T1000 (cell line): ENCODE measurements at regions not wholly inside any gene's neighbourhood (a gene's known extent, or its start where the extent isn't known, plus 50 kb on each side); places are given as distances from the start of the nearest gene placed in this dataset.
A peak's percentile ranks its signal among the peaks of the same experiment; 100 is the strongest.

ENCODE experiments used
- DNase-seq: peaks from one replicate; lab custom pipeline; 2025; ENCODE audit warnings: mixed read lengths; lab: John Stamatoyannopoulos, UW

- no peak for DNase-seq
These were observed 53.8 kb upstream of the PSEN2 start for GRCh38 chr1:226816576-226816975.

DNA sequence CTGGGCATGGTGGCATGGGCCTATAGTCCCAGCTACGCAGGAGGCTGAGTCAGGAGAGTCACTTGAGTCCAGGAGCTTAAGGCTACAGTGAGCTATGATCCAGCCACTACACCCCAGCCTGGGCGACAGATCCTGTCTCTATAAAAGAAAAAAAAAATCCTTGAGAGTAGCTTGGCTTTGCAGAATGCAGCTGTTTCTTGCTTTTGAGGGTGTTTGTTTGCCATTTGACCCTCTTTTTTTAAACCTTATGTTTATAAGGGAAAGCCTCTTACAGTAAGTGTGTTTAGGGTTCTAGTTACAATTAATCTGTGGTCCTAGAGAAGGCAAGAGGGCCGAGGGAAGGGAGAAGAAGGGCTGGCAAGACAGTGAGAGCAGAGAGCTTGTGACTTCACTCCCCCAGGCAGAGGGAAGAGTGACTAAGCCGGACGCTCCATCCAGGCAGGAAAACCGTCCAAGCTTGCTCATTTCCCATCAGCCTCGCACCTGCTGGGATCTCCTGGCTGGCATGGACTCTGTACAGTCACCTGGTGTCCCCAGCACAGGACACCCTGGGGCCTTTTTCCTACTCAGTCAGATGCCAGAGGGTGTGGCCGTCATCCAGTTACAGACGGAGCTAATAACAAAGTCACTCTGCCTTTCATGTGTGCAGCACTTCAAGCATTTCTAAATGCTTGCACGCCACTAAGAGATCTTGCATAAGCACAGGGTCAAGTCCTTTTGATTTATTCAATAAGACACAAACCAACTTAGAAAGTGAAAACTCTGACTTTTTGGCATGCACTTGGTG, 55.5 kb upstream of the PSEN2 start:
- peak; percentile 71 for DNase-seq

- no peak for DNase-seq
These were observed 56.5 kb upstream of the PSEN2 start for GRCh38 chr1:226813671-226814591.

GRCh38 chr1:226810681-226811080, 59.7 kb upstream of the PSEN2 start:
- no peak for DNase-seq

DNA sequence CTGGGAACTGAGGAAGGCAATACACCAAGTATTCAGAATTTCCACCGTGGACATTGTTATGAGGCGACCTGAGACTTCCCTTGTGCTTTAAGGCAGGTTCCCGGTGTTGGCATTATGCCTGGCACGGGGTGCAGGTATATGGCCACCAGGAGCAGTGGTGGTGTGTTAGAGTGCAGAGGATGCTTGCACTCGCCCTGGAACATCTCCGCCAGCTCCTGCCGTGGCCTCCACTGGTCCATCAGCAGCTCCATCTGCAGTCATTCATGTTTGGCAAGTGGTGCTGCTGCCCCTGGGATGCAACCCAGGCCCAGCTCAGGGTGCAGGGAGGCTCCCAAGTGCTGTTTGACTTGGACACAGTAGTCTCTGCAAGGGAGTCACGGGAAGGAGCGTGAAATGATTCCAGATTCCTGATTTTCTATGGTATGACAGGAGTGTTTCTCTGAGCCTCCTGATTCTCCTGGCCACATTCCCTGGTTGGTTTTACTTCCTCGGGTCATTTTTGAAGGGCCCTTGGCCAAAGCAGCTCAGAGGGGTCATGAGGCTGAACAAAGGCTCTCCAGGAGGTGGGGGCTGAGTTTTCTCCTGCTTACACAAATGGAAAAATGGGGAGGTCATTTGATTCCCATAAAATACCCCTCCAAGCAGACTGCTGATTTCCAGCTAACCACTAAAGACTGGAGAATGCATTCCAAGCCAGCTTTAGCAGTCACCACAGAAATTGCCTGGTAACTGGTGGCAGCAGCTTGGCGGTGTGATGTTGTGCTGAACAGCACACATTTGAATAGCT, 60.4 kb upstream of the PSEN2 start:
- no peak for DNase-seq

DNA sequence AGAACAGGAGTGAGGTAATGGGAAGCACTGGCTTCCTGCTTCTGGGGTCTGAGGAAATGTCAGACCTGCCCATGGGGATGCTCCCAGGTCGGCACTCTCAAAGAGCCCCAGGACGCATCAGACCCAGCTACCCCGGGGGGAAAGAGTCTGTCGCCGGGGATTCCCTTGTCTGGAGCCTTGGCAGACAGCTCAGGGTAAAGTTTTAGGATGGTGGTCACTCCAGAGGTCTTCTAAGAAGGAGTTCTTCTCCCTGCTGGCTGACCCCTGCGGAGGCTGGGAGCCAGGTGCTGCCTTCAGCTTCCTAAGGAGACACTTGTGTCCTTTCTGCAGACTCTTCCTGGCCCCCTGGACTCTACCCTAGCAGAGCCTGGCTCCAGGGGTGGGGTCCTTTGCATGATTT, 61.9 kb upstream of the PSEN2 start:
- DNase-seq, result no peak

DNA sequence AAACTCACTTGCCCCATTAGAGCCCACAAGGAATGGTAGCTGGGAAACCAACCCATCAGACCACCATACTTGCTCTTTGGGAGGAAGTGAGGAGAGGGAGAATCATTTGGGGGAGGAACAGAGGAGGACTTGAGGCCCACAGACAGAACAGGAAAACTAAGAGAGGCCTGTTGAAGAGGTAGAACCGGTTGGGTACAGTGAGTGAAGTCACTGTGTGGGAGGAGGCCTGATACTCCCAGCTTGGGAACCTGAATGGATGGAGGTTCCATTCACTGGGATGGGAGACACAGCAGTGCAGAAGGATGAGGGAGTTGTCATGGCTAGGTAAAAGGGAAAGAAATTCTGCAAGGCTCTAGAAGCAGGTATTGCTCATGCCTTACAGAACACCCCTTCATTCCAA, 63.4 kb upstream of the PSEN2 start:
- no peak for DNase-seq

GRCh38 chr1:226804907-226805759, 65.3 kb upstream of the PSEN2 start:
- DNase-seq, result no peak

GRCh38 chr1:226800763-226801380, 61.8 kb upstream of the ITPKB start:
- DNase-seq, result no peak

DNA sequence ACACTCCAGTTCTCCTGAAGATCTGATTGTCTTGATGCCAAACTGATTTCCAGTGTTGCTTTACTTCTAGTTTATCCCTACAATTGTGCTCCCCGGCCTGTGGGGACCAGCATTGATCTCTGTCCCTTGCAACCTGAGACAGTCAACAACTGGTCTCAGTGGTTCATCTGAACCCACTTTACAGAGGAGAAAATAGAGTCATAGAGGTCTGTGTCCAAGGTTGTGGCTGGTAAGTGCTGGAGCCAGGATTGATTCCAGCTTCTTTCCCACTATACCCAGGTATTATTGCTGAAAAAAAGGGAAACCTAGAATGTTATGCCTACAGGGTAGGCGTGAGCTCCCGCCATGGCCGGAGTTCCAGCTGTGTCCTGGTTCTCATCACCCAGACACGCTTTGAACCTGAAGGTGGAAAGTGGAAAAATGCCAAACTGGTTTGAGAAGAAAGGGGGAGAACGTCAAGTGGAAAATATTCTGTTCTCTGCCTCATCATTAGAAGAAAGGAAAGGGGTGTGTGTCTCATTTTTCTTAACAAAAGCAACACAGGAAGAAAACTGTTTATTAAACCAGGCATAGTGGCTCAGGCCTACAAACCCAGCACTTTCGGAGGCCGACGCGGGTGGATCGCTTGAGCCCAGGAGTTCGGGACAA, 60.7 kb upstream of the ITPKB start:
- no peak for DNase-seq

DNA sequence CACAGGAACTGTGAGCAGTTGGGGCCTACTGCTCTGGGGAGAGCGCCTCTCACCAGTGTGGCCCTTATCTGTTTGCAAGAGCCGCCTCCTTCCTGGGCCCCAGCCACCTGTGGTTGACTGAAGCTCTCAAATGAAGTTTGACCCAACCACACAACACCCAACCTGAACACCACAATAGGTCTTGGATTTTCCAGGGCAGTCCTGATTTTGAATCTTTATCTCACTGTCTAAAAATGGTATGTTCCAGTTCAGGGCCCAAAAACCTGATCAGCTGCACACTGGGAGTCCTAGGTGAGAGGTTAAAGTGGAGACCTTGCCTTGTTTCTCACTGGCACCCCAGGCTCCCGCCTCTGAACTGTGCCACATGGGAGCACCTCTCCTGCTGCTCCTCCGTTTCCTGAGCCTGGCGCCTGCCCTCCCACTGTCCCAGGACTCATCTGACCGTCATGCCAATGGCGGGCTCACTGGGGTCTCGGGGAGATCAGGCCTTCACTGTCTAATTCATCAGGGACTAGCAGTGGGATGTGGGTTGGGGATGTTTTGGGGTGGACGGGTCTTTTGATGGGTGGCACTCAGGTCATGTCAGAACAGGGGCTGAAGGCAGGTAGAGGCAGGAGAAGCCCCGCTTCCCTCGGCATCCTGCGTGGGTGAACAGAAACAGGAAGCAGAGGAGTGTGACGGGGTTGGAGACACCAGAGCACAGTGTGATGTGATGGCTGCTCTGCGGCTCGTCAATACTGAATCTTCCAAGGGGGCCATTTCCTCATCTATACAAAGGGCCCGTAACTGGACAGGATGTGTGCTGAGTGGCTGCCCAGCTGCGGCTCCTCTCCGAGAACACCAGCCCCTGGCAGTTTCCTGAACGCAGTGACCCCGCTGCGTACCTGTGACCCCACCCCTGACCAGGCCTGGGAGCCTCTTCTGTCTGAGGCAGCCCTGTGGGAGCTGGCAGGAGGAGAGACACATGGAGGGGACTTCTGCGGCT, 59.6 kb upstream of the ITPKB start:
- DNase-seq, result no peak

- DNase-seq, result no peak
These were observed 58.1 kb upstream of the ITPKB start for GRCh38 chr1:226797151-226797550.

- no peak for DNase-seq
These were observed 54.7 kb upstream of the ITPKB start for GRCh38 chr1:226793620-226794276.

DNA sequence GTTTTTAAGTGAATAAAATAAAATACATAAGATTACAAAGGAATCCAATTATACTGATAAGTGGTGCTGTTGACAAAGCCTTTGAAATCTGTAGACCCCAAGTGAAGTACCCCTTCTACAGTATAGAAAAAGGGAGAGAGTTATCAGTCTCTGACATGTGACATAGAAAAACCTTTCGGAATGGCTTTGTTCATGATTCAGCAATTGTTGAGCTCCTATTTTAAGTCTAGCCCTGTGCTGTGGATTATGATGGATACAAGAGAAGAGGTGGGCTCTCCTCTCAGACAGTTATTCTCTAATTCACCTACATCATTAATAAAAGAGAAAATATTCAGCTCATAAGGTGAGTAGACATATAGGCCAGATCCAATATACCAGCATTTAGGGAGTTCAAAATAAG, 53.3 kb upstream of the ITPKB start:
- DNase-seq, result no peak

DNA sequence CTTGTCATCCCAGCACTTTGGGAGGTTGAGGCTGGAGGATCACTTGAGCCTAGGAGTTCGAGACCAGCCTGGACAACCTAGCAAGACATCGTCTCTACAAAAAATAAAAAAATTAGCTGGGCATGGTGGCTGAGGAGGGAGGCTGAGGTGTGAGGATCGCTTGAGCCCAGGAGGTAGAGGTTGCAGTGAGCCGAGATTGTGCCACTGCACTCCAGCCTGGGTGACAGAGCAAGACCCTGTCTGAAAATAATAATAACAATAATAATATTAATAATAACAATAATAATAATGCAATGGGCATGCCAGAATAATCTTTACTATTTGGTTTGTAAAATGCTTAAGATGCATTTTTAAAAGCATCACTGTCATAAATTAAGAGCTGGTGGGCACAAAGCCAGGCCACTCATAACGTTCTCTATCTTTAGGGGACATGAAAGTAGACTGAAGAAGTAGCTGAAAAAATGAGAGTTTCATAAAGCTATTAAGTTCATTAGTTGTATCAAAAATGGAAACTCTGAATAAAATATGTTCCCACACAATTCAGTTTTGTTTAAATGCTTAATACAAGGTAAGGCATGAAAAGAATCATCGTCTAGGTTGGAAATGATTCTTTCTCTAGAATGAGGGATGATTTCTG, 51.6 kb upstream of the ITPKB start:
- DNase-seq, result no peak

- DNase-seq, result no peak
These were observed 49.9 kb upstream of the ITPKB start for GRCh38 chr1:226788965-226789364.
